ENCODE measurements at regions not wholly inside any gene's neighbourhood (a gene's known extent, or its start where the extent isn't known, plus 50 kb on each side); places are given as distances from the start of the nearest gene placed in this dataset.

- TF ChIP-seq EP300 (IDR thresholded peaks at IDR 0.05) (no peak), POLR2AphosphoS5 (IDR thresholded peaks at IDR 0.05) (no peak)
- TF ChIP-seq, protein P1, sequence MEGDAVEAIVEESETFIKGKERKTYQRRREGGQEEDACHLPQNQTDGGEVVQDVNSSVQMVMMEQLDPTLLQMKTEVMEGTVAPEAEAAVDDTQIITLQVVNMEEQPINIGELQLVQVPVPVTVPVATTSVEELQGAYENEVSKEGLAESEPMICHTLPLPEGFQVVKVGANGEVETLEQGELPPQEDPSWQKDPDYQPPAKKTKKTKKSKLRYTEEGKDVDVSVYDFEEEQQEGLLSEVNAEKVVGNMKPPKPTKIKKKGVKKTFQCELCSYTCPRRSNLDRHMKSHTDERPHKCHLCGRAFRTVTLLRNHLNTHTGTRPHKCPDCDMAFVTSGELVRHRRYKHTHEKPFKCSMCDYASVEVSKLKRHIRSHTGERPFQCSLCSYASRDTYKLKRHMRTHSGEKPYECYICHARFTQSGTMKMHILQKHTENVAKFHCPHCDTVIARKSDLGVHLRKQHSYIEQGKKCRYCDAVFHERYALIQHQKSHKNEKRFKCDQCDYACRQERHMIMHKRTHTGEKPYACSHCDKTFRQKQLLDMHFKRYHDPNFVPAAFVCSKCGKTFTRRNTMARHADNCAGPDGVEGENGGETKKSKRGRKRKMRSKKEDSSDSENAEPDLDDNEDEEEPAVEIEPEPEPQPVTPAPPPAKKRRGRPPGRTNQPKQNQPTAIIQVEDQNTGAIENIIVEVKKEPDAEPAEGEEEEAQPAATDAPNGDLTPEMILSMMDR (IDR thresholded peaks at IDR 0.05), result no peak
Observed at GRCh38 chr4:112751447-112751846, 114.5 kb downstream of the LARP7 start.
